GM19035 (cell line): ENCODE measurements at regions not wholly inside any gene's neighbourhood (a gene's known extent, or its start where the extent isn't known, plus 50 kb on each side); places are given as distances from the start of the nearest gene placed in this dataset.

ENCODE experiments used
- ATAC-seq: cut with Tn5 transposase; IDR thresholded peaks from one replicate; pipeline ENCODE4 v1.9.1; 2021; ENCODE audit not compliant: unreplicated experiment

DNA sequence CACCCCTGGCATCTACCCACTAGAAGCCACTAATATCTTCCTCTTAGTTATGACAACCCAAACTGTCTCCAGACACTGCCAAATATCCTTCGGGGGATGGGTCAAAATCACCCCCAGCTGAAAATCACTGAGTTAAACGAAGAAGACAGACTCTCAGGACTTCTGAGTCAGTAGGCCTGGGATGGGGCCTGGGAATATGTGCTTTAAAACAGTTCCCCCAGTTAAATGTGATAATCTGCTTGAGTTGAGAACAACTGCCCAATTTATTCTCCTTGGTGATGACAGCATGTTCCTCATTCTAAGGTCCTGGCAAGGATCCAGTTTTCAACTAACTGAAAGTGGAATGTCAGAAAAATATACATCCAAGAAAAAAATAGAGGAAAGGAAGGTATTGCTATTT is 52.4 kb downstream of the CBLL2 start:
- ATAC-seq, result no peak

GRCh38 chrX:22329783-22330182 is 57.1 kb downstream of the CBLL2 start:
- no peak for ATAC-seq

GRCh38 chrX:22338740-22339139 is 66.0 kb downstream of the CBLL2 start:
- ATAC-seq, result no peak

DNA sequence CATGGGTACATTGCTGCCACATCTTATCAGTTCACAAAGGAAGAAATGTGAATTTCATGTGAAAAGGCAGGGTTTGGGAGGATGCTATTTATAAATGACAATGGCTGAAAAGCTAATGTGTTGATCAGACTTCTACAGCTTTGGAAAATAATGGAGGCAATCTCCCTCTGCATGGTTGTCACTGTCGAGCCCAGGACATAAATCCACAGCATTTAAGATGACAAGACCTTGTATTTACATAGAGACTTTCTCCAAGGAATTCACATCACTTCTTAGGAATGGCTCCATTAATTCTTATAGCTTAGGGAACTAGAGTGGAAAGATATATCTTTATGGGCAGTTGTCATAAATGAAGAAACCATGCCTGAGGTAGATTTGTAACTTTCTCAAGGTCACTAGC is 66.7 kb downstream of the CBLL2 start:
- no peak for ATAC-seq

- no peak for ATAC-seq
Observed at GRCh38 chrX:22340022-22340616, 67.4 kb downstream of the CBLL2 start.

- ATAC-seq, result no peak
Observed at GRCh38 chrX:22343192-22343591, 70.5 kb downstream of the CBLL2 start.

DNA sequence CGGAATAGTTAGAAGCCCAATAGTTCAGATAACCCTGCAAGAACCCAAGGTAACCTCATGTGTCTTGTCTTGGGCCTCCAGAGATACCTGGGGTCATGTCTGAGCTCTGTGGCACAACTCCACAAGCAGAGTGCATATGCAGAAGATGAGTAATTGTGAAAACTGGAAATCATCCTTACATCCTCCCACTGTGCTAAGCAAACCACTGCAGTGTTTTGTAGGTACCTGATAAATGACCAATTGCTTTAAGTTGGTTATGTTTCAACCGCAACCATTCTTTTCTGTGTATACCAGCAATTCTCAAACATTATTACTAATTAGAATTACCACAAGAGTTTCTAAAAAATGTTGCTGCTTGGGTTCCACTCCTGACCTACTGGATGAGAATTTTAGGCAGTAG is 73.2 kb downstream of the CBLL2 start:
- no peak for ATAC-seq

DNA sequence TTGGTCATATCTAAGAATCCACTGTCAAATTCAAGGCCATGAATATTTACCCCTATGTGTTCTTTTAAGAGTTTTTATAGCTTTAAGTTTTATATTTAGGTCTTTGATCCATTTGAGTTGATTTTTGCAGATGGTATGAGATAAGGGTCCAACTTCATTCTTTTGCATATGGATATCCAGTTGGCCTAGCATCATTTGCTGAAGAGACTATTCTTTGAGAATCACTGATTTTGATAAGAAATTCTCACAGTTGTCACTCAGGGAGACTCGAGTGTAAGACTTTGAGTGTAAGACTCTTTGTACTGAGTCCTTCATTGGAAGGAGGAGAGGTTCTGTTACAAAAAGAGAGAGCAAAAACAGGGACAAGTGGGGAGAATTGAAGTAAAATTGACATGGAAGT is 74.8 kb downstream of the CBLL2 start:
- no peak for ATAC-seq

- no peak for ATAC-seq
Observed at GRCh38 chrX:22349116-22349515, 76.4 kb downstream of the CBLL2 start.

DNA sequence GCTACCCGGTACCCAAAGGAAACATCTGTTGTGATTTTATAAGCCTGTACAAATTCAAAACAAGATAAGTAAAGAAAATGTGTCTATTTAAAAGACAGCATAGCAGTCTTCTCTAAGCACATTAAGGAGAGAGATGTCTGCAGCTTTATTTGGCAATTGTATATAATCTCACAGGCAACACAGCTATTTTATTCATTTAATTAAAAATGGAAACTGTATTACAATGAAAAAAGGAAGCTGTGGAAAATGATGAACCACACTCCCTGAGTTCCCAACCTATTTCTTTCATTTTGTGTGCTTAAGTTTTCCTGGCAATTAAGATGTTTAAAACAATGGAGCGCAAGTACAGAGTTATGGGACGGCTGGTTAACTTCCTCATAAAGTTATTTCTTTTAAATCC is 78.4 kb downstream of the CBLL2 start:
- ATAC-seq, result no peak

DNA sequence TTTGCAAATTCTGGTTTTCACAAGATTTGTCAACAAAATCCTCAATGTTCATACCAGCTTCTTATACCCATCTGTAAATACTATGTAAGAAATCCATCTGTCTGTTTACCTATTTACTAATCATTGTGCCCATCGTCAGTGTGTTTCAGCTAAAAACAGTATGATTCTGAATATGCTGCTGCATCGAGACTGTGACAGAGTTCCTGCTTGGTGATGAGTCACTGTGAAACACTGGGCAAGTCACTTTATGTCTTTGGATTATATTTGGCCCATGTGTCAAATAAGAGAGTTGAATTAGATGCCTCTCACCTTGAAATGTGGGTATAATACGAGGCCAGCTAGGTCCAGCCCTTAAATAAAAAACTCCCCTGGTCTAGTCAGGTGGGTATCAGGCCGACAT is 79.3 kb downstream of the CBLL2 start:
- ATAC-seq, result no peak

DNA sequence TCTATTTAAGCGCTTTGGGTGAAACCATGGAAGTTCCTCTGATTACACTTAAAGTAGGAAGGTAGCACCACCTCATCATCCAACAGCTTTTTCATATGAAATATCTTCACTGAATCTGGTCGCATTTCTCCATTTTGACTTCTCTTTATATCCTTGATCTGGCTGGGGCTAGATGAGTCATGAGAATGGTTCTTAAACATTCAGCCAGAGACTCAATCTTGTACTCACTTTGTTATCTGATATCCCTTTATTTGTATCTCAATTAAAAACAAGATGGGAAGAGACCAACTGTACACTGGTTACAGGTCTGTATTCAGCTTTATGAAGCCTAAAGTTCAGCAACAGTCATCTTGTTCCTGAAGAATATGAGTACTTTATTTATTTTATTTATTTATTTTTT is 84.9 kb downstream of the CBLL2 start:
- no peak for ATAC-seq

- ATAC-seq, result no peak
Observed at GRCh38 chrX:22360129-22360528, 87.4 kb downstream of the CBLL2 start.

DNA sequence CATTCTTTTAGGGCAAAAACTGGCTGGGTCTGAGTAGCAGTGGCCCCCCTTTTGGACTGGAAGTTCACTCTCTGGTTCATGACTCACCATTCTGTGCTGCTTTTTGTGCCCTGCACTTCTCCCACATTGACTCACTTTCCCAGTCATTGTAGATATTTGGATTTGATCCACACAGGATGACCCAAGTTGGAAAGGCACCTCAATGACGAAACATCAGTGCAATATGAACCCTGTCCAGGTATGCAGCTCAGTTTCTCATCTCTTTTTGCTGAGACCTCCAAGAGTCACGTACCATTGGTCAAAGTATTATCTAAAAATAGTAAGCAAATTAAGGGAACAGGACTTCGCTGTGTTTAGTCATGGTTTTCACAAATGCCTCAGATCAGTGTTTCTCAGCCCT is 92.7 kb downstream of the CBLL2 start:
- ATAC-seq, result no peak

- ATAC-seq, result no peak
Observed at GRCh38 chrX:22366166-22366702, 93.5 kb downstream of the CBLL2 start.

- no peak for ATAC-seq
Observed at GRCh38 chrX:22366906-22367305, 94.2 kb downstream of the CBLL2 start.

- no peak for ATAC-seq
Observed at GRCh38 chrX:22373094-22373493, 100.4 kb downstream of the CBLL2 start.

GRCh38 chrX:22373766-22374165 is 101.1 kb downstream of the CBLL2 start:
- ATAC-seq, result no peak

- no peak for ATAC-seq
Observed at GRCh38 chrX:22376369-22376768, 103.7 kb downstream of the CBLL2 start.

- ATAC-seq, result no peak
Observed at GRCh38 chrX:22378296-22378695, 105.6 kb downstream of the CBLL2 start.

- no peak for ATAC-seq
Observed at GRCh38 chrX:22383988-22384387, 111.3 kb downstream of the CBLL2 start.

GRCh38 chrX:22389556-22390179 is 117.0 kb downstream of the CBLL2 start:
- ATAC-seq, result no peak
